UCSD-AML1 (cell line): ENCODE measurements at regions not wholly inside any gene's neighbourhood (a gene's known extent, or its start where the extent isn't known, plus 50 kb on each side); places are given as distances from the start of the nearest gene placed in this dataset.

Experiments
- DNase-seq: peaks from one replicate; lab custom pipeline; 2025; ENCODE audit not compliant: unreplicated experiment; lab: John Stamatoyannopoulos, UW

- peak; percentile 25 for DNase-seq
Measured at GRCh38 chr3:72102112-72102616, 317.2 kb upstream of the PROK2 start.

- DNase-seq: no peak
Measured at GRCh38 chr3:72101494-72101893, 316.5 kb upstream of the PROK2 start.

GRCh38 chr3:72100601-72101187, 315.7 kb upstream of the PROK2 start:
- peak; percentile 90 for DNase-seq

GRCh38 chr3:72100080-72100511, 315.1 kb upstream of the PROK2 start:
- no peak for DNase-seq

- DNase-seq: no peak
Measured at GRCh38 chr3:72099326-72100079, 314.6 kb upstream of the PROK2 start.

- DNase-seq: no peak
Measured at GRCh38 chr3:72097053-72097452, 312.1 kb upstream of the PROK2 start.

- DNase-seq: no peak
Measured at GRCh38 chr3:72095521-72095920, 310.6 kb upstream of the PROK2 start.

GRCh38 chr3:72093992-72094334, 309.0 kb upstream of the PROK2 start:
- DNase-seq: no peak

GRCh38 chr3:72093270-72093991, 308.5 kb upstream of the PROK2 start:
- no peak for DNase-seq

- no peak for DNase-seq
Measured at GRCh38 chr3:72092778-72093177, 307.8 kb upstream of the PROK2 start.

- DNase-seq: no peak
Measured at GRCh38 chr3:72088486-72089025, 303.6 kb upstream of the PROK2 start.

GRCh38 chr3:72087420-72087819, 302.5 kb upstream of the PROK2 start:
- DNase-seq: no peak

GRCh38 chr3:72086743-72087087, 301.8 kb upstream of the PROK2 start:
- DNase-seq: no peak

GRCh38 chr3:72086042-72086742, 301.2 kb upstream of the PROK2 start:
- DNase-seq: no peak

GRCh38 chr3:72085036-72085435, 300.1 kb upstream of the PROK2 start:
- no peak for DNase-seq

- DNase-seq: no peak
Measured at GRCh38 chr3:72082776-72083462, 298.0 kb upstream of the PROK2 start.

GRCh38 chr3:72082186-72082715, 297.3 kb upstream of the PROK2 start:
- DNase-seq: peak; percentile 35

- DNase-seq: no peak
Measured at GRCh38 chr3:72081471-72082185, 296.7 kb upstream of the PROK2 start.

- DNase-seq: no peak
Measured at GRCh38 chr3:72080800-72081199, 295.9 kb upstream of the PROK2 start.

GRCh38 chr3:72080095-72080494, 295.1 kb upstream of the PROK2 start:
- DNase-seq: no peak
